ENCODE measurements at regions not wholly inside any gene's neighbourhood (a gene's known extent, or its start where the extent isn't known, plus 50 kb on each side); places are given as distances from the start of the nearest gene placed in this dataset.

GRCh38 chr3:107082527-107082926 lies 294.7 kb upstream of the CCDC54 start:
- no peak for ATAC-seq
- no peak for DNase-seq (ENCODE audit: low spot score)

- ATAC-seq (no peak), DNase-seq (ENCODE audit: low spot score) (no peak)
Measured at GRCh38 chr3:107085261-107085660, 292.0 kb upstream of the CCDC54 start.

- ATAC-seq (no peak), DNase-seq (ENCODE audit: low spot score) (no peak)
Measured at GRCh38 chr3:107092121-107092520, 285.1 kb upstream of the CCDC54 start.

GRCh38 chr3:107098864-107099263 lies 278.4 kb upstream of the CCDC54 start:
- DNase-seq (ENCODE audit: low spot score) (no peak), ATAC-seq (no peak)

- DNase-seq (ENCODE audit: low spot score) (no peak), ATAC-seq (no peak)
Measured at GRCh38 chr3:107100137-107100536, 277.1 kb upstream of the CCDC54 start.

GRCh38 chr3:107100573-107100972 lies 276.7 kb upstream of the CCDC54 start:
- ATAC-seq (no peak), DNase-seq (ENCODE audit: low spot score) (no peak)

GRCh38 chr3:107103786-107104185 lies 273.5 kb upstream of the CCDC54 start:
- ATAC-seq (no peak), DNase-seq (ENCODE audit: low spot score) (no peak)

GRCh38 chr3:107106316-107106715 lies 270.9 kb upstream of the CCDC54 start:
- no peak for ATAC-seq
- DNase-seq (ENCODE audit: low spot score): no peak

- ATAC-seq (no peak), DNase-seq (ENCODE audit: low spot score) (no peak)
Measured at GRCh38 chr3:107106907-107107306, 270.3 kb upstream of the CCDC54 start.

- ATAC-seq: no peak
Measured at GRCh38 chr3:107110596-107111305, 266.5 kb upstream of the CCDC54 start.

GRCh38 chr3:107111872-107112271 lies 265.4 kb upstream of the CCDC54 start:
- ATAC-seq (no peak), DNase-seq (ENCODE audit: low spot score) (no peak)

More at GRCh38 chr3:107110596-107111305, 266.5 kb upstream of the CCDC54 start:
- no peak for DNase-seq (ENCODE audit: low spot score)

GRCh38 chr3:107112356-107112755 lies 264.9 kb upstream of the CCDC54 start:
- DNase-seq (ENCODE audit: low spot score) (no peak), ATAC-seq (no peak)

GRCh38 chr3:107116251-107116650 lies 261.0 kb upstream of the CCDC54 start:
- no peak for ATAC-seq

GRCh38 chr3:107117156-107117555 lies 260.1 kb upstream of the CCDC54 start:
- ATAC-seq: no peak
- DNase-seq (ENCODE audit: low spot score): no peak

More at GRCh38 chr3:107116251-107116650, 261.0 kb upstream of the CCDC54 start:
- no peak for DNase-seq (ENCODE audit: low spot score)

GRCh38 chr3:107117922-107118536 lies 259.2 kb upstream of the CCDC54 start:
- ATAC-seq (no peak), DNase-seq (ENCODE audit: low spot score) (no peak)

- DNase-seq (ENCODE audit: low spot score): no peak
- no peak for ATAC-seq
Measured at GRCh38 chr3:107124885-107125284, 252.4 kb upstream of the CCDC54 start.

GRCh38 chr3:107128946-107129345 lies 248.3 kb upstream of the CCDC54 start:
- ATAC-seq (no peak), DNase-seq (ENCODE audit: low spot score) (no peak)

GRCh38 chr3:107130089-107130700 lies 247.0 kb upstream of the CCDC54 start:
- ATAC-seq: no peak
- DNase-seq (ENCODE audit: low spot score): no peak

- no peak for DNase-seq (ENCODE audit: low spot score)
- no peak for ATAC-seq
Measured at GRCh38 chr3:107132674-107133073, 244.6 kb upstream of the CCDC54 start.

- DNase-seq (ENCODE audit: low spot score) (no peak), ATAC-seq (no peak)
Measured at GRCh38 chr3:107133891-107134290, 243.3 kb upstream of the CCDC54 start.

GRCh38 chr3:107142171-107142570 lies 235.1 kb upstream of the CCDC54 start:
- ATAC-seq: no peak

More at GRCh38 chr3:107142171-107142570, 235.1 kb upstream of the CCDC54 start:
- no peak for DNase-seq (ENCODE audit: low spot score)
